Immature natural killer cell (primary cell): ENCODE measurements at regions not wholly inside any gene's neighbourhood (a gene's known extent, or its start where the extent isn't known, plus 50 kb on each side); places are given as distances from the start of the nearest gene placed in this dataset.

ENCODE experiments used
- DNase-seq, 3 donors: peaks; one replicate each; pipeline ENCODE4 v3.0.0; 2022; ENCODE audit warnings: mixed read lengths in 1 of 3
- H3K27ac Mint-ChIP-seq, 6 donors: one replicate each; pipeline ENCODE4 v1.8.0; 2020; ENCODE audit warnings: mixed read lengths in 6 of 6, mild to moderate bottlenecking in 5 of 6, inconsistent platforms in 4 of 6, moderate library complexity in 3 of 6
- H3K27me3 Mint-ChIP-seq, 3 donors: one replicate each; pipeline ENCODE4 v1.8.0; 2020 to 2021; ENCODE audit warnings: low read depth in 3 of 3, mild to moderate bottlenecking in 3 of 3, mixed read lengths in 3 of 3, moderate library complexity in 3 of 3, inconsistent platforms in 1 of 3
- H3K36me3 Mint-ChIP-seq, 3 donors: one replicate each; pipeline ENCODE4 v1.8.0; 2020; ENCODE audit warnings: mixed read lengths in 3 of 3, inconsistent platforms in 2 of 3, mild to moderate bottlenecking in 2 of 3
- H3K4me1 Mint-ChIP-seq, 2 donors: one replicate each; pipeline ENCODE4 v1.8.0; 2020; ENCODE audit warnings: inconsistent platforms in 2 of 2, mild to moderate bottlenecking in 2 of 2, mixed read lengths in 2 of 2, moderate library complexity in 1 of 2
- H3K4me3 Mint-ChIP-seq, 5 donors: one replicate each; pipeline ENCODE4 v1.8.0; 2020; ENCODE audit warnings: mild to moderate bottlenecking in 5 of 5, mixed read lengths in 5 of 5, inconsistent platforms in 3 of 5, moderate library complexity in 3 of 5
- H3K9me3 Mint-ChIP-seq, 6 donors: one replicate each; pipeline ENCODE4 v1.8.0; 2020; ENCODE audit warnings: mild to moderate bottlenecking in 6 of 6, mixed read lengths in 6 of 6, inconsistent platforms in 4 of 6, moderate library complexity in 3 of 6

GRCh38 chr2:177073611-177074010 is 139.0 kb upstream of the HNRNPA3 start:
- Mint-ChIP-seq H3K9me3 (no peaks in the 10 kb centered on the region), H3K4me3 (no peak overlapping the region), H3K4me1 (no peaks in the 10 kb centered on the region), H3K36me3 (no peaks in the 10 kb centered on the region), H3K27ac (no peak overlapping the region), H3K27me3 (peaks cover 2 to 8% (median 4%) of the 10 kb centered on the region in 3 donors)
- no peak for DNase-seq

GRCh38 chr2:177074099-177074710 is 138.4 kb upstream of the HNRNPA3 start:
- Mint-ChIP-seq H3K27ac (no peak overlapping the region), H3K4me1 (no peaks in the 10 kb centered on the region), H3K27me3 (peaks cover 2 to 5% (median 4%) of the 10 kb centered on the region in 3 donors), H3K4me3 (no peak overlapping the region), H3K9me3 (no peaks in the 10 kb centered on the region), H3K36me3 (no peaks in the 10 kb centered on the region)
- DNase-seq: no peak

DNA sequence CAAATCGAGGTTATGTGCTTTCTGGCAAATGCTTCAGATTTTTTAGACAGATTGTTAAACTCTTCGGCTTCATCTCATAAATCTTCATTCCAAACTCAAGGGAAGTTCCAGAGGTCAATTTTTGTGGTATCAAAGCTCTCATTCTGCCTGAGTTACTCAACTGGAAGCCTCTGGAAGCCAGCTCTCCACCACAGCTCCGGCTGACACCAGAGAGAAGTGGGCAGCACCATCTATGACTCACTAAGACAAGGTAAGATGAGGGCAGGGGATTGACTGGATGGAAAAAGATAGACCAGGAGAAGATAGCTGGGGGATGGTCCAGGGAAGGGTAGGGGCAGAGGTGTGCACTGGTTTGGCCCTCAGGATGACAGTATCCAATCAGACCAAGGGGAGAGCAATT is 137.3 kb upstream of the HNRNPA3 start:
- H3K27me3 Mint-ChIP-seq: peaks cover 3 to 5% (median 4%) of the 10 kb centered on the region in 3 donors
- H3K9me3 Mint-ChIP-seq: no peaks in the 10 kb centered on the region
- no peaks in the 10 kb centered on the region for H3K4me1 Mint-ChIP-seq
- no peak for DNase-seq
- no peaks in the 10 kb centered on the region for H3K36me3 Mint-ChIP-seq
- H3K27ac Mint-ChIP-seq: no peak overlapping the region
- no peak overlapping the region for H3K4me3 Mint-ChIP-seq

GRCh38 chr2:177076636-177077179 is 135.9 kb upstream of the HNRNPA3 start:
- no peaks in the 10 kb centered on the region for H3K4me1 Mint-ChIP-seq
- peaks cover 3 to 5% (median 4%) of the 10 kb centered on the region in 3 donors for H3K27me3 Mint-ChIP-seq
- no peaks in the 10 kb centered on the region for H3K9me3 Mint-ChIP-seq
- no peaks in the 10 kb centered on the region for H3K36me3 Mint-ChIP-seq
- H3K27ac Mint-ChIP-seq: no peak overlapping the region
- no peak overlapping the region for H3K4me3 Mint-ChIP-seq
- DNase-seq: no peak

DNA sequence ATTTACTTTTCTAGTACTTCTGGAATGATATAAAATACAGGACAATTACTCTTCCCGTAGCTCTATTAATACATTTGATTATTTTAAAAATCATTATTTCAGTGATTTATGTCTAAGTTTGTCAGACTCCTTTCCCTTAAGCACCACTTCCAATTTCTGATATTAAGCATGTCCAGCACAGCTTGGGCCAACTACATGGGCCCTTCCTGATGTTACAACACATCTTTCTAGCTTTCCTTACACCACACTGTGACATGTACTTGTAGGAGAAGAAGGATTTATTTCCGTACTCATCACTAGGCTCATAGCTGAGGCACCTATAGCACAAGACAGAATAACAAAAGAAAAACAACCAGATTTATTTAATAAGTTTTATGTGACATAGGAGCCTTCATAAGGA is 134.8 kb upstream of the HNRNPA3 start:
- Mint-ChIP-seq H3K4me3 (no peak overlapping the region), H3K27me3 (peaks cover 3 to 8% (median 7%) of the 10 kb centered on the region in 3 donors), H3K27ac (no peak overlapping the region), H3K36me3 (no peaks in the 10 kb centered on the region), H3K4me1 (no peaks in the 10 kb centered on the region), H3K9me3 (no peaks in the 10 kb centered on the region)
- DNase-seq: no peak

- peaks cover 3 to 8% (median 7%) of the 10 kb centered on the region in 3 donors for H3K27me3 Mint-ChIP-seq
- H3K4me1 Mint-ChIP-seq: no peaks in the 10 kb centered on the region
- H3K27ac Mint-ChIP-seq: no peak overlapping the region
- no peak for DNase-seq
- H3K36me3 Mint-ChIP-seq: no peaks in the 10 kb centered on the region
- no peak overlapping the region for H3K4me3 Mint-ChIP-seq
- no peaks in the 10 kb centered on the region for H3K9me3 Mint-ChIP-seq
Observed at GRCh38 chr2:177078416-177078815, 134.2 kb upstream of the HNRNPA3 start.

GRCh38 chr2:177078855-177079254 is 133.7 kb upstream of the HNRNPA3 start:
- Mint-ChIP-seq H3K27ac (no peak overlapping the region), H3K4me3 (no peak overlapping the region), H3K27me3 (peaks cover 3 to 8% (median 7%) of the 10 kb centered on the region in 3 donors), H3K9me3 (no peaks in the 10 kb centered on the region), H3K4me1 (no peaks in the 10 kb centered on the region), H3K36me3 (no peaks in the 10 kb centered on the region)
- no peak for DNase-seq

- Mint-ChIP-seq H3K9me3 (no peaks in the 10 kb centered on the region), H3K4me3 (no peak overlapping the region), H3K36me3 (no peaks in the 10 kb centered on the region), H3K27ac (no peak overlapping the region), H3K4me1 (no peaks in the 10 kb centered on the region), H3K27me3 (peaks cover 4 to 10% (median 5%) of the 10 kb centered on the region in 3 donors)
- DNase-seq: no peak
Observed at GRCh38 chr2:177080746-177081284, 131.8 kb upstream of the HNRNPA3 start.

DNA sequence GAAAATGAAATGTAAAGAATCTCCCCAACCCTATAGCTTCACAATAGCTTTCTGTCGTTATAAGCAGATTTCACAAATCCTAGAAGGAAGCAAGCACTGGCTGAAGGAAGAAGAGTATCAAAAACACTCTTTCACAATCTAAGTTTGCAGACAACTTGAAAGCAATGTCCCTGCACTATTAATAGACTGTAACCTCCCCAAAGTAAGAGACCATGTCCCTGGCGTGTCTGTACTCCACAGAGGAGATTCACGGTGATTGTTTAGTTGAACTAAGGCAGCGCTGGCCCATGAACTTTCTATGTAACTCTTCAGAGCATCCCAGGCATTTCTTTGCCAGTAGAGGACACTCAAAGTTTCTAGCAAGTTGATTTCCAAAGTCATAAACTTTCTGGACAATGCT is 128.0 kb upstream of the HNRNPA3 start:
- Mint-ChIP-seq H3K4me1 (no peaks in the 10 kb centered on the region), H3K36me3 (no peaks in the 10 kb centered on the region), H3K9me3 (no peaks in the 10 kb centered on the region), H3K27ac (no peak overlapping the region), H3K27me3 (peaks cover 1 to 6% (median 5%) of the 10 kb centered on the region in 3 donors), H3K4me3 (no peak overlapping the region)
- DNase-seq: no peak

DNA sequence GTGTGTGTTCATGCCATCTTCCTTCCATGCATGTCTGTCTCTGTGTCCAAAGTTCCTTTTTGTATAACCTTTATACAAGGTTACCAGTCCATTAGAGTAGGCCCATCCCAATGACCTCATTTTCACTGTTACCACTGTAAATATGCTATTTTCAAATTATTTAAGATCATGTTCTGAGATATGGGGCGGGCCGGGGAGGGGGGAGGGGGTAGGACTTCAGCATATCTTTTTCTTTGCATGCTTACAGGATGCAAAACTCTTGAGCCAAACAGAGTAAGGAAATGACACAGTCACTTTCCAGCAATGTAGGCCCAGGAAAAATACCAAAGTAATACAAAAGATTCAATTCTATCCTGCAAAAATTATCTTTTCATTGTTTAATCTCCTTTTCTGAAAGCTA is 124.1 kb upstream of the HNRNPA3 start:
- Mint-ChIP-seq H3K36me3 (no peaks in the 10 kb centered on the region), H3K27me3 (peaks cover 0 to 7% (median 1%) of the 10 kb centered on the region in 3 donors), H3K4me3 (no peak overlapping the region), H3K9me3 (no peaks in the 10 kb centered on the region), H3K27ac (no peak overlapping the region), H3K4me1 (no peaks in the 10 kb centered on the region)
- no peak for DNase-seq

DNA sequence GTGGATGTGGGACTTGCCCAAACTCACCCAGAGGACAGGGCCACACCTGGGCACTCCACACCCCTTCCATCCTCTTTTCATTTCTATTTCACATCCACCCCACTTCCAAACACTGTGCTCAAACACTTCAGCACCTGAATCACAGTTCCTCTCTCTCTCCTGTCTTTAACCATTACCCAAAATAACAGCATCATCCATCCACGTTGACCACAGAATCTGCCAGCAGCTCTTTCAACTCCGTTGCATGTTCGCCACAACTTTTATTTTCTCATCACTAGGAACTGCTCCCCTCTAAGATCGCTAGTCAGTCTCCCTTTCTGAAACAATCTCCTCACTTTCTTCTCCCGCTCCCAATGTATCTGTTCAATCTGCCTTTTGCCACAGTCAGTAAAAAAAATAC is 121.6 kb upstream of the HNRNPA3 start:
- Mint-ChIP-seq H3K4me3 (no peak overlapping the region), H3K27me3 (peaks cover 0 to 7% (median 1%) of the 10 kb centered on the region in 3 donors), H3K9me3 (no peaks in the 10 kb centered on the region), H3K4me1 (no peaks in the 10 kb centered on the region), H3K36me3 (no peaks in the 10 kb centered on the region), H3K27ac (no peak overlapping the region)
- no peak for DNase-seq

DNA sequence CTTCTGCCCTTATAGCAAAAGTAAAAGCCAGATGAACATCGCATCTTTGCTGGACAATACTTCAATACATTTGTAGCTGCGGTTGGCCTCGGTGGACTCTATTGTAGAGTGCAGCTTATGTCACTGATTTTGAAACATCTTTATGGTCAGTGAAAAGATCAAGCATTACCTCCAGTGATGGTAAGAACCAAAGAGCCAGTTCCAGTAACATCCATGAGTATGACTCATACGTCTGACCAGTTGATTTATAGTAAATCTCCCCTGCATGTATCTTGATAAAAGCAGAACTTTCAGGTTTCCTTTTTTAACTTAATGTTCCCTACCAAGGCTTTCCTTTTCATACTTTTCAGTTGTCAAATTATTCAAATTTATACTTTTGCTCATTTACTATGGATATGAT is 119.2 kb upstream of the HNRNPA3 start:
- H3K9me3 Mint-ChIP-seq: no peaks in the 10 kb centered on the region
- no peak overlapping the region for H3K4me3 Mint-ChIP-seq
- no peak overlapping the region for H3K27ac Mint-ChIP-seq
- H3K27me3 Mint-ChIP-seq: peaks cover 0 to 14% (median 1%) of the 10 kb centered on the region in 3 donors
- no peaks in the 10 kb centered on the region for H3K36me3 Mint-ChIP-seq
- no peaks in the 10 kb centered on the region for H3K4me1 Mint-ChIP-seq
- no peak for DNase-seq

DNA sequence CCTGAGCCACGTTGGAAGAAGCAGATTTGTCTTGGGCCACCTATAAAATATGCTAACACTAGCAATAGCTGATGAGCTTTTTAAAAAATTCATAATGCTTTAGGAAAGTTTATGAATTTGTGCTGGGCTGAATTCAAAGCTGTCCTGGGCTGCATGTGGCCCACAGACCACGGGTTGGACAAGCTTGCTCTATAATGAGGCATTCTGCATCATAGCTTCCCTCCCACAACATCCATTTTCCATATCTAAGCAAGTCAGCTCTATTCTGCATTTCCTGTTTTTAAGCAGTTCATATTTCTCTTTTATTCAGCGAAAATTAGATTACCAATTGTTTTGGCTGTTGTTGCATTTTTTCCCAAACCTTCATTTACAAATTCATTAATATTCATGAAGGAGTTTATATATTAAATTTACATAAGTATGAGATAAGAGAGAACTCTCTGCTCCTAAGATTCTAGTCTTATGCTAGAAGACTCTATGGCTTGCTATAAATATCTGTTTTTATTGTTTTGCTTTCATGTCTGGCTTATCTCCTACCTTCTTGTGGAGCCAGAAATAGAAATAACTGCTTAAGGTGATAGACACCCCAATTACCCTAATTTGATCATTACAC is 114.5 kb upstream of the HNRNPA3 start:
- Mint-ChIP-seq H3K27ac (no peak overlapping the region), H3K4me3 (no peak overlapping the region), H3K9me3 (peaks cover 0 to 1% (median 0%) of the 10 kb centered on the region in 6 donors), H3K27me3 (peaks cover 0 to 13% (median 1%) of the 10 kb centered on the region in 3 donors), H3K36me3 (no peaks in the 10 kb centered on the region), H3K4me1 (no peaks in the 10 kb centered on the region)
- DNase-seq: no peak

DNA sequence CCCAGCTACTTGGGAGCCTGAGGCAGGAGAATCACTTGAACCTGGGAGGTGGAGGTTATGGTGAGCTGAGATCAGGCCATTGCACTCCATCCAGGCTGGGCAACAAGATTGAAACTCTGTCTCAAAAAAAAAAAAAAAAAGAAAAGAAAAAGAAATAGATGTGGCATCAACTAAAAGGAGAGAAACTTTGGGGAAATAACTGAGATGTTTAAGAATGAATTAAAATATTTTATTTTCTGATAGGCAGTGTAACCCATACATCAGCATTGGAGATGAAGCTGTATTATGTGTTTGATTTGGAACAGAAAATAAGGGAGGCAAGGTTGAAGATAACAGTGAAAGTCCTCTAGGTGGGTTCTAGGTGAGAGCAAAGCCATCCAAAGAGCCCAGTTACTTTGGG is 110.7 kb upstream of the HNRNPA3 start:
- no peaks in the 10 kb centered on the region for H3K36me3 Mint-ChIP-seq
- H3K27ac Mint-ChIP-seq: no peak overlapping the region
- H3K9me3 Mint-ChIP-seq: peaks cover 0 to 1% (median 0%) of the 10 kb centered on the region in 6 donors
- H3K4me1 Mint-ChIP-seq: no peaks in the 10 kb centered on the region
- peaks cover 0 to 9% (median 0%) of the 10 kb centered on the region in 3 donors for H3K27me3 Mint-ChIP-seq
- no peak overlapping the region for H3K4me3 Mint-ChIP-seq
- no peak for DNase-seq
